GM12878 (cell line): ENCODE measurements at regions not wholly inside any gene's neighbourhood (a gene's known extent, or its start where the extent isn't known, plus 50 kb on each side); places are given as distances from the start of the nearest gene placed in this dataset.

ENCODE experiments used
- ATAC-seq: fragments of 200-7000 bp; cut with Tn5 transposase; 3 replicates; pipeline ENCODE4 v1.9.1; 2020; ENCODE audit warnings: mild to moderate bottlenecking, moderate library complexity
- BruUV-seq: library from RNA; stranded (reverse); fragments of 400-500 nt; replicated peaks from 2 replicates; lab custom pipeline; 2021; lab: Mats Ljungman, UMichigan
- CTCF ChIA-PET: fragments of 300-600 bp; sonication (Branson Sonifier 250); formaldehyde crosslinking; extraction: SDS; loops from one replicate; lab custom pipeline; 2021; ENCODE audit warnings: inconsistent platforms; lab: Yijun Ruan, JAX
- POLR2A ChIA-PET: fragments of 350-600 bp; formaldehyde crosslinking; extraction: SDS; loops from one replicate; lab custom pipeline; 2021; ENCODE audit warnings: inconsistent platforms; lab: Charles Lee
- RAD21 ChIA-PET: fragments of 300-600 bp; sonication (Branson Sonifier 250); formaldehyde crosslinking; loops from one replicate; lab custom pipeline; 2023; ENCODE audit warnings: antibody characterized with exemption; ENCODE audit not compliant: unreplicated experiment; lab: Charles Lee
- SMC1A ChIA-PET: fragments of 300-600 bp; sonication (Branson Sonifier 250); formaldehyde crosslinking; loops from one replicate; lab custom pipeline; 2023; ENCODE audit not compliant: unreplicated experiment, uncharacterized antibody; lab: Charles Lee
- DNase-seq: peaks from one replicate; pipeline ENCODE4 v3.0.0-alpha.2; 2011; ENCODE audit warnings: low read depth, low spot score
- FAIRE-seq: peaks from 3 replicates; lab custom pipeline; 2011; peaks lifted over from hg19 to GRCh38; lab: Jason Lieb, UNC
- H2AFZ ChIP-seq: 2 replicates; pipeline ENCODE4 v1.6.0; 2011; ENCODE audit warnings: low read depth, low read length, control low read depth; ENCODE audit not compliant: control insufficient read depth
- H3K27ac ChIP-seq: 2 replicates; pipeline ENCODE4 v1.5.1; 2011; ENCODE audit warnings: control low read depth; ENCODE audit not compliant: control insufficient read depth, insufficient read depth
- H3K27me3 ChIP-seq, 2 experiments: replicated peaks in 1 of 2; 2 replicates each; pipeline versions ENCODE4 v1.6.0 to v1.6.1; 2011; ENCODE audit warnings: low read length in 1 of 2; ENCODE audit not compliant: control insufficient read depth in 2 of 2, insufficient read depth in 2 of 2
- H3K36me3 ChIP-seq, 2 experiments: 2 replicates each; pipeline ENCODE4 v1.5.1; 2011; ENCODE audit warnings: low read length in 1 of 2; ENCODE audit not compliant: control insufficient read depth in 2 of 2, insufficient read depth in 2 of 2
- H3K4me1 ChIP-seq: 2 replicates; pipeline ENCODE4 v1.6.1; 2011; ENCODE audit warnings: mild to moderate bottlenecking, low read length, moderate library complexity, mixed read lengths; ENCODE audit not compliant: control insufficient read depth, insufficient read depth
- H3K4me2 ChIP-seq: 2 replicates; pipeline ENCODE4 v1.6.0; 2011; ENCODE audit warnings: control low read depth; ENCODE audit not compliant: control insufficient read depth, insufficient read depth
- H3K4me3 ChIP-seq: fragments of 200-600 bp; sonication (generic); 2 replicates; pipeline ENCODE4 v1.5.1; 2016
- H3K79me2 ChIP-seq: 2 replicates; pipeline ENCODE4 v1.6.0; 2011; ENCODE audit warnings: low read length; ENCODE audit not compliant: control insufficient read depth, insufficient read depth
- H3K9ac ChIP-seq: 2 replicates; pipeline ENCODE4 v1.8.0; 2011; ENCODE audit warnings: low read length, control low read depth, mixed read lengths; ENCODE audit not compliant: control insufficient read depth, insufficient read depth
- H3K9me3 ChIP-seq: replicated peaks from 3 replicates; pipeline ENCODE4 v1.5.1; 2011; ENCODE audit warnings: mild to moderate bottlenecking, low read length; ENCODE audit not compliant: control insufficient read depth, insufficient read depth
- H4K20me1 ChIP-seq: 2 replicates; pipeline ENCODE4 v1.6.0; 2011; ENCODE audit not compliant: control insufficient read depth, insufficient read depth
- ATF2 ChIP-seq: IDR thresholded peaks from 2 replicates; pipeline ENCODE4 v1.6.1; 2012; ENCODE audit warnings: low read length, inconsistent platforms
- ATF3 ChIP-seq: IDR thresholded peaks from 2 replicates; pipeline ENCODE4 v1.6.1; 2011; ENCODE audit warnings: low read depth, mild to moderate bottlenecking, low read length, moderate library complexity, borderline replicate concordance; ENCODE audit errors: extremely low read depth
- BCL11A ChIP-seq: IDR thresholded peaks from 2 replicates; pipeline ENCODE4 v1.6.1; 2011; ENCODE audit warnings: low read depth, low read length
- CBX5 ChIP-seq: sonication (generic); IDR thresholded peaks from 2 replicates; pipeline ENCODE4 v1.6.1; 2016; ENCODE audit warnings: low read depth, moderate library complexity, mild to moderate bottlenecking, inconsistent platforms
- CEBPB ChIP-seq, 2 experiments: fragments of 150-350 bp in 1 of 2; IDR thresholded peaks; 2 replicates each; pipeline ENCODE4 v1.6.1; 2012 to 2014; ENCODE audit warnings: low read depth in 2 of 2, low read length in 2 of 2, borderline replicate concordance in 1 of 2, inconsistent platforms in 1 of 2
- CREM ChIP-seq: IDR thresholded peaks from 2 replicates; pipeline ENCODE4 v1.6.1; 2014; ENCODE audit warnings: antibody characterized with exemption, low read depth
- ESRRA ChIP-seq: IDR thresholded peaks from 2 replicates; pipeline ENCODE4 v1.6.1; 2012; ENCODE audit warnings: mild to moderate bottlenecking, low read length, improper control_type of control experiment
- FOS ChIP-seq: IDR thresholded peaks from 3 replicates; pipeline ENCODE4 v1.6.1; 2011; ENCODE audit warnings: borderline replicate concordance; ENCODE audit not compliant: insufficient read length; ENCODE audit errors: extremely low read depth
- IKZF1 ChIP-seq: fragments of 450-650 bp; conservative IDR thresholded peaks from 2 replicates; pipeline ENCODE4 v1.6.1; 2017; ENCODE audit warnings: antibody characterized with exemption, mild to moderate bottlenecking
- JUNB ChIP-seq: IDR thresholded peaks from 2 replicates; pipeline ENCODE4 v1.6.1; 2016; ENCODE audit warnings: antibody characterized with exemption, mild to moderate bottlenecking
- MXI1 ChIP-seq: fragments of 150-350 bp; IDR thresholded peaks from 2 replicates; pipeline ENCODE4 v1.6.1; 2011; ENCODE audit warnings: low read depth, mild to moderate bottlenecking, inconsistent platforms, low read length, improper control_type of control experiment
- MYC ChIP-seq: IDR thresholded peaks from 2 replicates; pipeline ENCODE4 v1.6.1; 2011; ENCODE audit warnings: mild to moderate bottlenecking, low read length, moderate library complexity, inconsistent platforms; ENCODE audit not compliant: insufficient read depth, insufficient replicate concordance, insufficient read length, severe bottlenecking
- RB1 ChIP-seq: fragments of 450-650 bp; formaldehyde crosslinking; IDR thresholded peaks from 2 replicates; pipeline ENCODE4 v1.6.1; 2017; ENCODE audit warnings: mild to moderate bottlenecking, borderline replicate concordance
- RUNX3 ChIP-seq: IDR thresholded peaks from 2 replicates; pipeline ENCODE4 v1.6.1; 2012; ENCODE audit warnings: low read length, inconsistent platforms
- TBL1XR1 ChIP-seq: IDR thresholded peaks from 2 replicates; pipeline ENCODE4 v1.6.1; 2012; ENCODE audit warnings: low read depth, low read length, improper control_type of control experiment
- USF1 ChIP-seq: IDR thresholded peaks from 2 replicates; pipeline ENCODE4 v1.6.1; 2011; ENCODE audit warnings: borderline replicate concordance, low read depth, mild to moderate bottlenecking, moderate library complexity, mixed read lengths, low read length; ENCODE audit not compliant: insufficient read depth; ENCODE audit errors: extremely low read length
- ZZZ3 ChIP-seq: IDR thresholded peaks from 2 replicates; pipeline ENCODE4 v1.6.1; 2011; ENCODE audit warnings: low read depth; ENCODE audit not compliant: control insufficient read depth, insufficient read length
- WGBS: methylation state at CpG from one replicate; pipeline ENCODE4 v1.1.6; 2016; ENCODE audit warnings: low lambda C conversion rate; ENCODE audit not compliant: insufficient replicate concordance, insufficient coverage; ENCODE audit errors: missing lambda C conversion rate; 5-methylcytosine and 5-hydroxymethylcytosine counted together
- in situ Hi-C: fragments of 300-500 bp; cut with MboI; formaldehyde crosslinking; loops from 9 replicates; pipeline ENCODE4 v1.14.3; 2018; ENCODE audit warnings: mixed read lengths
- intact Hi-C: fragments of 100-400 bp; cut with micrococcal nuclease; formaldehyde crosslinking; loops from one replicate; pipeline ENCODE4 v1.14.2; 2022; ENCODE audit not compliant: unreplicated experiment

- Histone ChIP-seq H3K9me3 (no peaks in the 10 kb centered on the region), H2AFZ (no peak overlapping the region), H3K79me2 (no peaks in the 10 kb centered on the region), H3K27me3 (no peaks in the 10 kb centered on the region), H3K4me2 (no peak overlapping the region), H3K36me3 (no peaks in the 10 kb centered on the region), H3K9ac (no peak overlapping the region), H3K27ac (no peak overlapping the region)
- FAIRE-seq (no peak), ATAC-seq (no peak)
- 0% methylated on average over 3 of the region's 3 CpGs for WGBS
- BruUV-seq: no TSS peak
- ChIA-PET POLR2A (no interaction called here), SMC1A (no interaction called here)
- in situ Hi-C loops: no loop called here
- TF ChIP-seq CREM (no peak), USF1 (no peak), TBL1XR1 (no peak), CEBPB (IDR thresholded peaks at IDR 0.05; ENCODE audit: borderline replicate concordance in 1 of 2, low read depth in 2 of 2, low read length in 2 of 2) (no peak), RB1 (no peak), FOS (no peak)
- TF ChIP-seq, all 136 proteins: peak for 0
- ChIA-PET RAD21 (no interaction called here), CTCF (no interaction called here)
- no peaks in the 10 kb centered on the region for H3K4me1 ChIP-seq
- intact Hi-C loops: no loop called here
- DNase-seq: no peak
- no peaks in the 10 kb centered on the region for H4K20me1 ChIP-seq
- H3K4me3 ChIP-seq: no peak overlapping the region
Observed at GRCh38 chr9:12915366-12915954, 140.6 kb downstream of the LURAP1L start.

- FAIRE-seq (no peak), ATAC-seq (no peak), DNase-seq (no peak)
- Histone ChIP-seq H3K4me3 (no peak overlapping the region), H3K27me3 (no peaks in the 10 kb centered on the region), H3K79me2 (no peaks in the 10 kb centered on the region), H2AFZ (no peak overlapping the region), H3K27ac (no peak overlapping the region), H3K4me2 (no peak overlapping the region), H3K4me1 (no peaks in the 10 kb centered on the region), H3K36me3 (no peaks in the 10 kb centered on the region), H4K20me1 (no peaks in the 10 kb centered on the region), H3K9ac (no peak overlapping the region), H3K9me3 (no peaks in the 10 kb centered on the region)
- intact Hi-C loops: no loop called here
- POLR2A ChIA-PET: no interaction called here
- BruUV-seq: no TSS peak
- SMC1A ChIA-PET: no interaction called here
- RAD21 ChIA-PET: no interaction called here
- in situ Hi-C loops: no loop called here
- WGBS: 0% methylated on average over 1 of the region's 1 CpG
- CTCF ChIA-PET: no interaction called here
- TF ChIP-seq CBX5 (no peak), ATF2 (no peak), IKZF1 (no peak), MYC (no peak), ESRRA (no peak), ATF3 (no peak), BCL11A (no peak), ZZZ3 (no peak), JUNB (no peak), RUNX3 (no peak), MXI1 (no peak)
Observed at GRCh38 chr9:12916042-12916441, 141.2 kb downstream of the LURAP1L start.
